ENCODE measurements at regions not wholly inside any gene's neighbourhood (a gene's known extent, or its start where the extent isn't known, plus 50 kb on each side); places are given as distances from the start of the nearest gene placed in this dataset.

- Histone ChIP-seq H3K4me3 (ENCODE audit: low read length) (no peak overlapping the region), H3K9me3 (ENCODE audit: control insufficient read depth, insufficient read depth, low read length) (peaks cover 9% of the 10 kb centered on the region; the same call in 1 of the 2 replicates), H3F3A (ENCODE audit: control insufficient read depth, insufficient read depth) (no peaks in the 10 kb centered on the region), H3K27ac (ENCODE audit: low read depth, low read length) (no peak overlapping the region), H3K9me2 (replicated peaks; ENCODE audit: control insufficient read depth, low read length) (no peaks in the 10 kb centered on the region), H3K4me2 (ENCODE audit: low read length) (no peak overlapping the region), H4K20me1 (ENCODE audit: control insufficient read depth, insufficient read depth, low read depth, low read length) (no peaks in the 10 kb centered on the region), H3K27me3 (ENCODE audit: control insufficient read depth, low read length) (no peaks in the 10 kb centered on the region), H3K36me3 (ENCODE audit: control insufficient read depth, low read length) (no peaks in the 10 kb centered on the region), H3K4me1 (ENCODE audit: control insufficient read depth, low read length) (no peaks in the 10 kb centered on the region), H3K79me2 (ENCODE audit: control insufficient read depth, low read length) (no peaks in the 10 kb centered on the region)
- TF ChIP-seq EZH2phosphoT487 (IDR thresholded peaks at IDR 0.05; ENCODE audit: borderline replicate concordance, low read length) = no peak
Observed at GRCh38 chr6:170135821-170136471, 154.9 kb downstream of the DLL1 start.

- H3K9me2 ChIP-seq (replicated peaks; ENCODE audit: control insufficient read depth, low read length) = no peaks in the 10 kb centered on the region
- H3K79me2 ChIP-seq (ENCODE audit: control insufficient read depth, low read length) = no peaks in the 10 kb centered on the region
- no peak overlapping the region for H3K4me2 ChIP-seq (ENCODE audit: low read length)
- H4K20me1 ChIP-seq (ENCODE audit: control insufficient read depth, insufficient read depth, low read depth, low read length) = no peaks in the 10 kb centered on the region
- H3F3A ChIP-seq (ENCODE audit: control insufficient read depth, insufficient read depth) = no peaks in the 10 kb centered on the region
- H3K4me3 ChIP-seq (ENCODE audit: low read length) = no peak overlapping the region
- H3K4me1 ChIP-seq (ENCODE audit: control insufficient read depth, low read length) = no peaks in the 10 kb centered on the region
- no peaks in the 10 kb centered on the region for H3K27me3 ChIP-seq (ENCODE audit: control insufficient read depth, low read length)
- TF ChIP-seq EZH2phosphoT487 (IDR thresholded peaks at IDR 0.05; ENCODE audit: borderline replicate concordance, low read length) (no peak), CTCF (IDR thresholded peaks at IDR 0.05; ENCODE audit: low read depth, low read length, poor library complexity, severe bottlenecking) (no peak)
- H3K27ac ChIP-seq (ENCODE audit: low read depth, low read length) = no peak overlapping the region
- peaks cover 9% of the 10 kb centered on the region; the same call in 1 of the 2 replicates for H3K9me3 ChIP-seq (ENCODE audit: control insufficient read depth, insufficient read depth, low read length)
- H3K36me3 ChIP-seq (ENCODE audit: control insufficient read depth, low read length) = no peaks in the 10 kb centered on the region
Observed at GRCh38 chr6:170135461-170135820, 155.4 kb downstream of the DLL1 start.

- Histone ChIP-seq H3K27ac (ENCODE audit: low read depth, low read length) (no peak overlapping the region), H3K4me1 (ENCODE audit: control insufficient read depth, low read length) (no peaks in the 10 kb centered on the region), H3K4me3 (ENCODE audit: low read length) (no peak overlapping the region), H3K9me3 (ENCODE audit: control insufficient read depth, insufficient read depth, low read length) (peaks cover 9% of the 10 kb centered on the region; the same call in 1 of the 2 replicates), H4K20me1 (ENCODE audit: control insufficient read depth, insufficient read depth, low read depth, low read length) (no peaks in the 10 kb centered on the region), H3K36me3 (ENCODE audit: control insufficient read depth, low read length) (no peaks in the 10 kb centered on the region), H3F3A (ENCODE audit: control insufficient read depth, insufficient read depth) (no peaks in the 10 kb centered on the region), H3K79me2 (ENCODE audit: control insufficient read depth, low read length) (no peaks in the 10 kb centered on the region), H3K27me3 (ENCODE audit: control insufficient read depth, low read length) (no peaks in the 10 kb centered on the region), H3K9me2 (replicated peaks; ENCODE audit: control insufficient read depth, low read length) (no peaks in the 10 kb centered on the region), H3K4me2 (ENCODE audit: low read length) (no peak overlapping the region)
- TF ChIP-seq EZH2phosphoT487 (IDR thresholded peaks at IDR 0.05; ENCODE audit: borderline replicate concordance, low read length) (no peak), CTCF (IDR thresholded peaks at IDR 0.05; ENCODE audit: low read depth, low read length, poor library complexity, severe bottlenecking) (no peak)
Observed at GRCh38 chr6:170134471-170135440, 156.1 kb downstream of the DLL1 start.
